Activated T-helper 2 cell treated with anti-CD3 and anti-CD28 coated beads, Interferon-gamma antibody, Interleukin-2, Interleukin-4, amounts not matched to agents 10 μg/mL and 5 μg/mL and 100 μg/mL, durations not matched to agents 14 hours and 24 hours and 36 hours (primary cell): ENCODE measurements at regions not wholly inside any gene's neighbourhood (a gene's known extent, or its start where the extent isn't known, plus 50 kb on each side); places are given as distances from the start of the nearest gene placed in this dataset.

ENCODE experiments used
- DNase-seq: peaks from one replicate; pipeline ENCODE4 v3.0.0; 2021; ENCODE audit warnings: low spot score
- H3K27ac Mint-ChIP-seq: one replicate; pipeline ENCODE4 v1.8.0; 2021; ENCODE audit warnings: mixed read lengths
- H3K27me3 Mint-ChIP-seq: one replicate; pipeline ENCODE4 v1.8.0; 2021; ENCODE audit warnings: low read depth, mixed read lengths
- H3K36me3 Mint-ChIP-seq: one replicate; pipeline ENCODE4 v1.8.0; 2021; ENCODE audit warnings: low read depth, mixed read lengths
- H3K4me1 Mint-ChIP-seq: one replicate; pipeline ENCODE4 v1.8.0; 2021; ENCODE audit warnings: low read depth, mixed read lengths
- H3K4me3 Mint-ChIP-seq: one replicate; pipeline ENCODE4 v1.8.0; 2021; ENCODE audit warnings: low read depth, mild to moderate bottlenecking, moderate library complexity, mixed read lengths
- H3K9me3 Mint-ChIP-seq: one replicate; pipeline ENCODE4 v1.8.0; 2021; ENCODE audit warnings: mixed read lengths
- intact Hi-C: fragments of 100-400 bp; cut with micrococcal nuclease; formaldehyde crosslinking; loops from one replicate; pipeline ENCODE4 v1.15.1; 2023

GRCh38 chr11:76721755-76722677 is 51.5 kb upstream of the LRRC32 start:
- intact Hi-C loops: no loop called here
- Mint-ChIP-seq H3K4me1 (peaks cover 8% of the 10 kb centered on the region), H3K9me3 (no peaks in the 10 kb centered on the region), H3K36me3 (no peaks in the 10 kb centered on the region), H3K27ac (no peak overlapping the region), H3K4me3 (no peak overlapping the region), H3K27me3 (peaks cover 30% of the 10 kb centered on the region)
- DNase-seq: peak; percentile 68

GRCh38 chr11:76723142-76723541 is 52.6 kb upstream of the LRRC32 start:
- intact Hi-C loops: no loop called here
- H3K4me3 Mint-ChIP-seq: no peak overlapping the region
- peaks cover 34% of the 10 kb centered on the region for H3K27me3 Mint-ChIP-seq
- no peak for DNase-seq
- no peaks in the 10 kb centered on the region for H3K9me3 Mint-ChIP-seq
- no peaks in the 10 kb centered on the region for H3K36me3 Mint-ChIP-seq
- H3K27ac Mint-ChIP-seq: no peak overlapping the region
- peaks cover 8% of the 10 kb centered on the region for H3K4me1 Mint-ChIP-seq

- Mint-ChIP-seq H3K27ac (no peak overlapping the region), H3K36me3 (no peaks in the 10 kb centered on the region), H3K4me1 (peaks cover 8% of the 10 kb centered on the region), H3K9me3 (no peaks in the 10 kb centered on the region), H3K27me3 (peaks cover 34% of the 10 kb centered on the region), H3K4me3 (no peak overlapping the region)
- DNase-seq: no peak
- intact Hi-C loops: no loop called here
Observed at GRCh38 chr11:76723548-76723947, 53.0 kb upstream of the LRRC32 start.

GRCh38 chr11:76724171-76724768 is 53.7 kb upstream of the LRRC32 start:
- Mint-ChIP-seq H3K9me3 (no peaks in the 10 kb centered on the region), H3K27ac (no peak overlapping the region), H3K36me3 (no peaks in the 10 kb centered on the region), H3K4me3 (no peak overlapping the region), H3K27me3 (peaks cover 34% of the 10 kb centered on the region), H3K4me1 (peaks cover 8% of the 10 kb centered on the region)
- intact Hi-C loops: no loop called here
- DNase-seq: no peak

- no peaks in the 10 kb centered on the region for H3K36me3 Mint-ChIP-seq
- no peak overlapping the region for H3K4me3 Mint-ChIP-seq
- H3K9me3 Mint-ChIP-seq: no peaks in the 10 kb centered on the region
- no peaks in the 10 kb centered on the region for H3K4me1 Mint-ChIP-seq
- intact Hi-C loops: no loop called here
- no peak for DNase-seq
- H3K27ac Mint-ChIP-seq: no peak overlapping the region
- peaks cover 27% of the 10 kb centered on the region for H3K27me3 Mint-ChIP-seq
Observed at GRCh38 chr11:76728227-76728626, 54.9 kb upstream of the TSKU start.

- H3K27me3 Mint-ChIP-seq: peaks cover 22% of the 10 kb centered on the region
- no peaks in the 10 kb centered on the region for H3K4me1 Mint-ChIP-seq
- intact Hi-C loops: no loop called here
- H3K4me3 Mint-ChIP-seq: no peak overlapping the region
- H3K36me3 Mint-ChIP-seq: no peaks in the 10 kb centered on the region
- H3K27ac Mint-ChIP-seq: no peak overlapping the region
- no peak for DNase-seq
- H3K9me3 Mint-ChIP-seq: no peaks in the 10 kb centered on the region
Observed at GRCh38 chr11:76728778-76729177, 54.4 kb upstream of the TSKU start.

- intact Hi-C loops: no loop called here
- no peaks in the 10 kb centered on the region for H3K36me3 Mint-ChIP-seq
- no peak for DNase-seq
- H3K27me3 Mint-ChIP-seq: peaks cover 19% of the 10 kb centered on the region
- no peak overlapping the region for H3K27ac Mint-ChIP-seq
- no peak overlapping the region for H3K4me3 Mint-ChIP-seq
- H3K9me3 Mint-ChIP-seq: no peaks in the 10 kb centered on the region
- H3K4me1 Mint-ChIP-seq: no peaks in the 10 kb centered on the region
Observed at GRCh38 chr11:76729214-76729613, 53.9 kb upstream of the TSKU start.

- intact Hi-C loops: loop anchor here (5.0 kb wide), 2 partner anchors 51 to 361 kb away; partner anchors contain the start of gene TSKU
- H3K27me3 Mint-ChIP-seq: peaks cover 10% of the 10 kb centered on the region
- no peak overlapping the region for H3K4me3 Mint-ChIP-seq
- H3K9me3 Mint-ChIP-seq: no peaks in the 10 kb centered on the region
- no peaks in the 10 kb centered on the region for H3K4me1 Mint-ChIP-seq
- H3K27ac Mint-ChIP-seq: no peak overlapping the region
- DNase-seq: no peak
- H3K36me3 Mint-ChIP-seq: no peaks in the 10 kb centered on the region
Observed at GRCh38 chr11:76730887-76731565, 52.1 kb upstream of the TSKU start.

GRCh38 chr11:76732643-76733042 is 50.5 kb upstream of the TSKU start:
- Mint-ChIP-seq H3K4me1 (peaks cover 2% of the 10 kb centered on the region), H3K36me3 (no peaks in the 10 kb centered on the region), H3K9me3 (no peaks in the 10 kb centered on the region), H3K27ac (no peak overlapping the region), H3K27me3 (peaks cover 5% of the 10 kb centered on the region), H3K4me3 (no peak overlapping the region)
- intact Hi-C loops: loop anchor here (5.0 kb wide), 2 partner anchors 50 to 360 kb away; partner anchors contain the start of gene TSKU
- no peak for DNase-seq
